GM12892 (cell line): ENCODE measurements at regions not wholly inside any gene's neighbourhood (a gene's known extent, or its start where the extent isn't known, plus 50 kb on each side); places are given as distances from the start of the nearest gene placed in this dataset.

Experiments
- POLR2A ChIP-seq: IDR thresholded peaks from 2 replicates; pipeline ENCODE4 v1.6.1; 2011; ENCODE audit warnings: low read depth, low read length, control low read depth
- POLR2AphosphoS5 ChIP-seq: IDR thresholded peaks from 2 replicates; pipeline ENCODE4 v1.6.1; 2011; ENCODE audit warnings: low read depth, low read length, control low read depth

- TF ChIP-seq POLR2A (no peak), POLR2AphosphoS5 (no peak)
Observed at GRCh38 chr12:127175361-127175760, 1091.6 kb upstream of the TMEM132C start.
